Sigmoid colon (tissue), 6 donors: ENCODE measurements at regions not wholly inside any gene's neighbourhood (a gene's known extent, or its start where the extent isn't known, plus 50 kb on each side); places are given as distances from the start of the nearest gene placed in this dataset.

Experiments
- DNase-seq: peaks from one replicate; pipeline ENCODE4 v3.0.0-alpha.2; 2019
- H3K27ac ChIP-seq, 4 donors: fragments of 200-600 bp; sonication (generic); one replicate each; pipeline ENCODE4 v1.5.1; 2016 to 2019; ENCODE audit warnings: mild to moderate bottlenecking in 1 of 4
- H3K27me3 ChIP-seq, 3 donors: fragments of 200-600 bp; sonication (generic); one replicate each; pipeline ENCODE4 v1.5.1; 2019; ENCODE audit warnings: mild to moderate bottlenecking in 1 of 3
- H3K36me3 ChIP-seq, 4 donors: fragments of 200-600 bp; sonication (generic); one replicate each; pipeline ENCODE4 v1.5.1; 2016 to 2019
- H3K4me1 ChIP-seq, 4 donors: fragments of 200-600 bp; sonication (generic); one replicate each; pipeline ENCODE4 v1.5.1; 2017 to 2019
- H3K4me3 ChIP-seq, 4 donors: fragments of 200-600 bp; sonication (generic); one replicate each; pipeline ENCODE4 v1.5.1; 2017 to 2019; ENCODE audit warnings: mild to moderate bottlenecking in 2 of 4, moderate library complexity in 1 of 4
- H3K9me3 ChIP-seq, 4 donors: fragments of 200-600 bp in 3 of 4; sonication (generic) in 3 of 4; one replicate each; pipeline versions ENCODE4 v1.5.1 to v1.6.1; 2013 to 2019
- EP300 ChIP-seq, 4 donors: sonication (generic); formaldehyde crosslinking; IDR thresholded peaks; one replicate each; pipeline ENCODE4 v1.6.1; 2017; ENCODE audit warnings: antibody characterized with exemption in 4 of 4
- POLR2A ChIP-seq, 2 donors: fragments of 450-650 bp; IDR thresholded peaks; one replicate each; pipeline ENCODE4 v1.6.1; 2016; ENCODE audit warnings: antibody characterized with exemption in 2 of 2, mild to moderate bottlenecking in 2 of 2, moderate library complexity in 2 of 2
- POLR2AphosphoS5 ChIP-seq, 4 donors: sonication (generic); formaldehyde crosslinking; IDR thresholded peaks; one replicate each; pipeline ENCODE4 v1.6.1; 2017; ENCODE audit warnings: antibody characterized with exemption in 4 of 4
- WGBS, 2 donors: extraction: QIAGEN DNeasy Blood & Tissue Kit; methylation state at CpG; one replicate each; pipeline ENCODE4 v1.1.7; 2013; 5-methylcytosine and 5-hydroxymethylcytosine counted together
- intact Hi-C: fragments of 100-400 bp; cut with DNase I; formaldehyde crosslinking; loops from one replicate; pipeline ENCODE4 v1.15.1; 2023
- TF ChIP-seq, protein P1 (sequence below), 4 experiments: fragments of 450-650 bp in 3 of 4; fragments of 200-600 bp in 1 of 4; IDR thresholded peaks; one replicate each; pipeline ENCODE4 v1.5.1; 2016 to 2019; ENCODE audit warnings: antibody characterized with exemption in 4 of 4, mild to moderate bottlenecking in 3 of 4, moderate library complexity in 2 of 4
- donor health status: healthy with polysubstance abuse.
- donor health status: healthy.

DNA sequence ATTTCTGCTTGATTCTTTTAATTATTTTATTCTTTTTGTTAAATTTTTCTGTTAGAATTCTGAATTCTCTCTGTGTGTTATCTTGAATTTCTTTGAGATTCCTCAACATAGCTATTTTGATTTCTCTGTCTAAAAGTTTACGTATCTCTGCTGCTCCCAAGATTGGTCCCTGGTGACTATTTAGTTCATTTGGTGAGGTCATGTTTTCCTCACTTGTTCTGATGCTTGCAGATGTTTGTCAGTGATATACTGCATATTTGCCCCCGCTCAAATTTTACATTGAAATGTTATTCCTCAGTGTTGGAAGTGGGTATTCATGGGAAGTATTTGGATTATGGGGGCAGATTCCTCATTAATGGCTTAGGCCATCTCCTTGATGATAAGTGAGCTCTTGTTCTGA, 105.3 kb downstream of the PRDM9 start:
- peaks cover 0 to 2% (median 0%) of the 10 kb centered on the region in 4 donors for H3K9me3 ChIP-seq
- H3K4me3 ChIP-seq = no peak overlapping the region
- 41 to 79% methylated on average over 2 of the region's 2 CpGs for WGBS, 2 donors
- no peak for TF ChIP-seq POLR2AphosphoS5 (IDR thresholded peaks at IDR 0.05)
- TF ChIP-seq, protein P1, sequence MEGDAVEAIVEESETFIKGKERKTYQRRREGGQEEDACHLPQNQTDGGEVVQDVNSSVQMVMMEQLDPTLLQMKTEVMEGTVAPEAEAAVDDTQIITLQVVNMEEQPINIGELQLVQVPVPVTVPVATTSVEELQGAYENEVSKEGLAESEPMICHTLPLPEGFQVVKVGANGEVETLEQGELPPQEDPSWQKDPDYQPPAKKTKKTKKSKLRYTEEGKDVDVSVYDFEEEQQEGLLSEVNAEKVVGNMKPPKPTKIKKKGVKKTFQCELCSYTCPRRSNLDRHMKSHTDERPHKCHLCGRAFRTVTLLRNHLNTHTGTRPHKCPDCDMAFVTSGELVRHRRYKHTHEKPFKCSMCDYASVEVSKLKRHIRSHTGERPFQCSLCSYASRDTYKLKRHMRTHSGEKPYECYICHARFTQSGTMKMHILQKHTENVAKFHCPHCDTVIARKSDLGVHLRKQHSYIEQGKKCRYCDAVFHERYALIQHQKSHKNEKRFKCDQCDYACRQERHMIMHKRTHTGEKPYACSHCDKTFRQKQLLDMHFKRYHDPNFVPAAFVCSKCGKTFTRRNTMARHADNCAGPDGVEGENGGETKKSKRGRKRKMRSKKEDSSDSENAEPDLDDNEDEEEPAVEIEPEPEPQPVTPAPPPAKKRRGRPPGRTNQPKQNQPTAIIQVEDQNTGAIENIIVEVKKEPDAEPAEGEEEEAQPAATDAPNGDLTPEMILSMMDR (IDR thresholded peaks at IDR 0.05) = no peak
- no peak for TF ChIP-seq POLR2A (IDR thresholded peaks at IDR 0.05)
- TF ChIP-seq EP300 (IDR thresholded peaks at IDR 0.05) = no peak
- DNase-seq = no peak
- H3K27ac ChIP-seq = no peak overlapping the region
- intact Hi-C loops = no loop called here
- H3K27me3 ChIP-seq = no peaks in the 10 kb centered on the region
- no peaks in the 10 kb centered on the region for H3K36me3 ChIP-seq
- no peaks in the 10 kb centered on the region for H3K4me1 ChIP-seq

DNA sequence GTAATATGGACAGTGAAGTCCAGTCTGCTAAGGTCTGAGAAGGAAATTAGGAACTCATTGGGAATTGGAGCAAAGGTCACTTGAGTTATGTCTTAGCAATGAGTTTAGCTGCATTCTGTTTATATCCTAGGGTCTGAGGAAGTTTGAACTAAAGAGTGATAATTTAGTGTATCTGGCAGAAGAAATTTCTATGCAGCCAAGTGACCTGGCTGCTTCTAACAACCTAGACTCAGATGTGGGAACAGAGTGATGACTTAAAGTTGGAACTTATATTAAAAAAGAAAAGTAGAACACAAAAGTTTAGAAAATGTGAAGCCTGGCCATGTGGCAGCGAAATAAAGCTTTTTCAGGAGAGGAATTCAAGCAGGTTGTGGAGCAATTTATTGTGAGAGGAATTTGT, 106.2 kb downstream of the PRDM9 start:
- TF ChIP-seq POLR2AphosphoS5 (IDR thresholded peaks at IDR 0.05) (no peak), POLR2A (IDR thresholded peaks at IDR 0.05) (no peak), EP300 (IDR thresholded peaks at IDR 0.05) (no peak)
- TF ChIP-seq, protein P1 (IDR thresholded peaks at IDR 0.05) = no peak
- WGBS, 2 donors = 23 to 63% methylated on average over 1 of the region's 1 CpG
- DNase-seq = no peak
- no peaks in the 10 kb centered on the region for H3K4me1 ChIP-seq
- intact Hi-C loops = no loop called here
- H3K4me3 ChIP-seq = no peak overlapping the region
- no peak overlapping the region for H3K27ac ChIP-seq
- H3K36me3 ChIP-seq = no peaks in the 10 kb centered on the region
- H3K27me3 ChIP-seq = no peaks in the 10 kb centered on the region
- H3K9me3 ChIP-seq = peaks cover 0 to 2% (median 0%) of the 10 kb centered on the region in 4 donors

DNA sequence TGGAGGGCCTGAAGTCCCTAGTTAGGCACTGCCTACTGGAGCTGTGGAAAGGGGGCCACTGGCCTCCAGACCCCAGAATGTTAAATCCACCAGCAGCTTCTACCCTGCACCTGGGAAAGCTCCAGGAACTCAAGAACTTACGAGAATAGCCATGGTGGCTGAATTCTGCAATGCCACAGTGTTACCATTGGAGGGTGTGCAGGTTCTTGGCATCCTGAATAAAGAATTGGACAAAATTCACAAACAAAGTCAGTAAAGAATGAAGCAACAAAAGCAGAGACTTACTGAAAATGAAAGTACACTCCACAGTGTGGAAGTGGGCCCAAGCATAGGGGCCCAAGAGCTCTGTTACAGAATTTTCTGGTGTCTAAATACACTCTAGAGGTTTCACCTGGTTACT, 107.0 kb downstream of the PRDM9 start:
- H3K4me3 ChIP-seq = no peak overlapping the region
- no peak for DNase-seq
- no peak for TF ChIP-seq EP300 (IDR thresholded peaks at IDR 0.05)
- TF ChIP-seq POLR2AphosphoS5 (IDR thresholded peaks at IDR 0.05) = no peak
- TF ChIP-seq, protein P1 (IDR thresholded peaks at IDR 0.05) = no peak
- TF ChIP-seq POLR2A (IDR thresholded peaks at IDR 0.05) = no peak
- no peak overlapping the region for H3K27ac ChIP-seq
- no peaks in the 10 kb centered on the region for H3K4me1 ChIP-seq
- H3K9me3 ChIP-seq = peaks cover 0 to 2% (median 0%) of the 10 kb centered on the region in 4 donors
- no peaks in the 10 kb centered on the region for H3K27me3 ChIP-seq
- no peaks in the 10 kb centered on the region for H3K36me3 ChIP-seq
- 49 to 90% methylated on average over 1 of the region's 1 CpG for WGBS, 2 donors
- intact Hi-C loops = no loop called here

DNA sequence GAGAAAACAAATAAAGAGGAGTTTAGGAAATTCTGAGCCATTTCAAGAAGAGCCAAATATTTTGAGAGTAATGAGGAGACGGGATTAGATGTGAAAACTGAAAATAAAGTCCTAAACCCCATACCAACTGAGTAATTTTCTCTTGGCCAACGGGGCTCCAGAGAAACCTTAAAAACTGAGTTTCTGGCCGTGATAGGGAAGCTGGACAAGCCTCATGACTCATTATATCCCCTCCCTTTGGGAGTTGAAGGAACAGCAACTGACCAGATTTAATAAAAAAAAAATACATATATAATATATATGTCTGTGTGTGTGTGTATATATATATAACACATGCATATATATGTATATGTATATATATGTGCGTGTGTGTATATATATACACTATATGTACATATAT, 119.6 kb downstream of the PRDM9 start:
- no peak overlapping the region for H3K4me3 ChIP-seq
- 75 to 76% methylated on average over 4 of the region's 4 CpGs for WGBS, 2 donors

More for the DNA sequence above, 119.6 kb downstream of the PRDM9 start:
- Histone ChIP-seq H3K9me3 (peaks cover 0 to under 1% (median 0%) of the 10 kb centered on the region in 4 donors), H3K36me3 (no peaks in the 10 kb centered on the region), H3K4me1 (no peaks in the 10 kb centered on the region), H3K27me3 (no peaks in the 10 kb centered on the region), H3K27ac (no peak overlapping the region)
- TF ChIP-seq EP300 (IDR thresholded peaks at IDR 0.05) = no peak
- TF ChIP-seq, protein P1 (IDR thresholded peaks at IDR 0.05) = no peak
- TF ChIP-seq POLR2A (IDR thresholded peaks at IDR 0.05) = no peak
- TF ChIP-seq POLR2AphosphoS5 (IDR thresholded peaks at IDR 0.05) = no peak
- no peak for DNase-seq
- intact Hi-C loops = no loop called here
